Osteocyte (in vitro differentiated cells): ENCODE measurements at regions not wholly inside any gene's neighbourhood (a gene's known extent, or its start where the extent isn't known, plus 50 kb on each side); places are given as distances from the start of the nearest gene placed in this dataset.
"Not testable (repeated sequence)": the region's sequence is repeated elsewhere in the genome, so short reads cannot be mapped to it uniquely, and the experiment has no call there.

ENCODE experiments used
- DNase-seq: peaks from one replicate; pipeline ENCODE4 v3.0.0; 2021; ENCODE audit warnings: mixed read lengths; ENCODE audit not compliant: unreplicated experiment; ENCODE audit errors: extremely low spot score
- H3K27ac Mint-ChIP-seq: one replicate; pipeline ENCODE4 v1.8.0; 2021; ENCODE audit warnings: mild to moderate bottlenecking, mixed read lengths; ENCODE audit not compliant: unreplicated experiment
- H3K27me3 Mint-ChIP-seq: one replicate; pipeline ENCODE4 v1.8.0; 2021; ENCODE audit warnings: mixed read lengths; ENCODE audit not compliant: unreplicated experiment
- H3K36me3 Mint-ChIP-seq: one replicate; pipeline ENCODE4 v1.8.0; 2021; ENCODE audit warnings: mixed read lengths; ENCODE audit not compliant: unreplicated experiment
- H3K4me1 Mint-ChIP-seq: one replicate; pipeline ENCODE4 v1.8.0; 2021; ENCODE audit warnings: mixed read lengths; ENCODE audit not compliant: unreplicated experiment
- H3K4me3 Mint-ChIP-seq: one replicate; pipeline ENCODE4 v1.8.0; 2021; ENCODE audit warnings: mild to moderate bottlenecking, moderate library complexity, mixed read lengths; ENCODE audit not compliant: unreplicated experiment
- H3K9me3 Mint-ChIP-seq: one replicate; pipeline ENCODE4 v1.8.0; 2021; ENCODE audit warnings: mixed read lengths; ENCODE audit not compliant: unreplicated experiment
- CTCF ChIP-seq: fragments of 200-600 bp; sonication (generic); IDR thresholded peaks from 2 replicates; pipeline ENCODE4 v1.5.0; 2021; ENCODE audit warnings: antibody characterized with exemption, mild to moderate bottlenecking, moderate library complexity

DNA sequence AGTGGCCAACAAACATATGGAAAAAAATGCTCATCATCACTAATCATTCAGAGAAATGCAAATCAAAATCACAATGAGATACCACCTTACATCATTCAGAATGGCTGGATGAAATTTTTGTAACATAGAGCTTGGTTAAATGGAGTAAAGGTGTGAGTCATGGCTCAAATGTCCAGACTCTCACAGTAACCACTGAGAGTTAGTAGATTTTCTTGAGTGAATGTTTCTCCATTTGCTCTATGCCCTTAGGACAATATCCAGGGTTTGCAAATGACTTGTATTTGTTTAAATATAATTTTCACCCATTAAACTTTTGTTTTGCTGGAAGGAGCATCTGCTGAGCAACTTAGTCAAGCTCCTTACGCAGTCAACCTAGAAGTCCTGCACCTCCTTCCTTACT is 967.2 kb downstream of the XPNPEP1 start:
- no peaks in the 10 kb centered on the region for H3K36me3 Mint-ChIP-seq
- no peaks in the 10 kb centered on the region for H3K4me1 Mint-ChIP-seq
- DNase-seq = no peak
- H3K4me3 Mint-ChIP-seq = no peak overlapping the region
- H3K27me3 Mint-ChIP-seq = no peaks in the 10 kb centered on the region
- H3K27ac Mint-ChIP-seq = no peak overlapping the region
- TF ChIP-seq CTCF = no peak
- peaks cover 42% of the 10 kb centered on the region for H3K9me3 Mint-ChIP-seq

DNA sequence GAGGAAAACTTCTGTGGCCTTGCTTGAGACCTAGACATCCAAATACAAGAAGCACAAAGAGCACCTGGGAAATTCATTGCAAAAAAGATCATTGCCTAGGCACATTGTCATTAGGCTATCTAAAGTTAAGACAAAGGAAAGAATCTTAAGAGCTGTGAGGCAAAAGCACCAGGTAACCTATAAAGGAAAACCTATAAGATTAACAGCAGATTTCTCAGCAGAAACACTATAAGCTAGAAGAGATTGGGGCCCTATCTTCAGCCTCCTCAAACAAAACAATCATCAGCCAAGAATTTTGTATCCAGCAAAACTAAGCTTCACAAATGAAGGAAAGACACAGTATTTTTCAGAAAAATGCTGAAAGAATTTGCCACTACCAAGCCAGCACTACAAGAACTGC is 1003.3 kb downstream of the XPNPEP1 start:
- not testable (repeated sequence) for H3K4me1 Mint-ChIP-seq, H3K36me3 Mint-ChIP-seq, H3K27ac Mint-ChIP-seq, DNase-seq, H3K27me3 Mint-ChIP-seq, H3K4me3 Mint-ChIP-seq
- H3K9me3 Mint-ChIP-seq = peaks cover 11% of the 10 kb centered on the region

DNA sequence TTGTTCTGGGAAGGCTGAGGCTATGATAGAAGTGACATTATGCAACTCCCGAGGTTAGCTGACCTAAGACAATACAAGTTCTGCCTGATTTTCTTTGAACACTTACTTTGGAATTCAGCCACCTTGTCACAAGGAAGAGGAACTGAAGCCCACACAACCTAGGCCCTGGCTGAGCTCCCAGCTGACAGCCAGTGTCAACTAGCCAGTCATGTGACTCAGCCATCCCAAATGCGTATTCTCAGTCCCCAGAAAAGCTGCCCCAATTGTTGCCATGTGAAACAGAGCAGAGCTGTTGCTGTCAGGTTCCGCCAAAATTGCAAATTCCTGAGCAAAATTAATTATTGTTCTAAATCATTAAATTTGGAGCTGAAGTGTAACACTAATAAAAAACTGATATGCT is 1010.0 kb downstream of the XPNPEP1 start:
- no peak overlapping the region for H3K27ac Mint-ChIP-seq
- TF ChIP-seq CTCF = no peak
- no peaks in the 10 kb centered on the region for H3K36me3 Mint-ChIP-seq
- peaks cover 3% of the 10 kb centered on the region for H3K4me1 Mint-ChIP-seq
- H3K27me3 Mint-ChIP-seq = peaks cover 16% of the 10 kb centered on the region
- no peaks in the 10 kb centered on the region for H3K9me3 Mint-ChIP-seq
- H3K4me3 Mint-ChIP-seq = no peak overlapping the region
- DNase-seq = no peak

DNA sequence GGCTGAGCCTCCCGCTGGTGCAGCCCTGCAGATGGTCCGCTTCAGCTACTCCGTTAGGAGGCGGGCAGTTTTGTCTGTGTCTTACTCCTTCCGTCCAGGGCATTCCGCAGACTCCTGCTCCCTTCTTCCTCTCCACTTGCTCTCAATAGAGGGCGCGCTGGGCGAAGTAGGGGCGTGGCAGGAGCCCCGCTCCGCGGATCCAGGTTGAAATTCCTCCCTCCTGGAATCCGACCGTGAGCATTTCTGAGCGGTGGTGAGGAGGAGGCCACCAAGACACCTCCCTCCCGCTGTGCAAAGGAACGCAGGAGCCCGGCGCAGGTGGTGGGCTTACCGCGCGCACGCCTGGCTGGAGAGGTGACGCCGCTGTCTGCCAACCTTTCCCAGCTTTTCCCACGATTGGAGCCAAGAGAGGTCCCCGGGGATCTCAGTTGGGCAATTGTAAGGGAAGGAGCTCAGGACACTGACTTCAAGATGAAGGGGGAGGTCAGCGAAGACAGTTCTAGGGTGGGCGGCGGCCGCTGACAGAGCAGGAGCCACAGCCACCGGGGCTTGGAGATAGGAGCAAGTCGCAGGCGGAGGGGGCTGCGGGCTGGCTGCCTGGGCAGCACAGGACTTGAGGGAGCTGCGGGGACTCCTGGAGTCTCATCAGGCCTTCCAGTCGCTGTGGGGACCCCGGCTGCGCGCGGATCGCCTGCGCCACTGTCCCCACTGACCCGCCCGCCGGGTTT is 1011.3 kb downstream of the XPNPEP1 start:
- H3K36me3 Mint-ChIP-seq = no peaks in the 10 kb centered on the region
- H3K4me1 Mint-ChIP-seq = peaks cover 3% of the 10 kb centered on the region
- no peak overlapping the region for H3K27ac Mint-ChIP-seq
- H3K9me3 Mint-ChIP-seq = no peaks in the 10 kb centered on the region
- no peak for DNase-seq
- peak; percentile 48 for TF ChIP-seq CTCF
- peaks cover 16% of the 10 kb centered on the region for H3K27me3 Mint-ChIP-seq
- peak overlapping the region; percentile 34 for H3K4me3 Mint-ChIP-seq

DNA sequence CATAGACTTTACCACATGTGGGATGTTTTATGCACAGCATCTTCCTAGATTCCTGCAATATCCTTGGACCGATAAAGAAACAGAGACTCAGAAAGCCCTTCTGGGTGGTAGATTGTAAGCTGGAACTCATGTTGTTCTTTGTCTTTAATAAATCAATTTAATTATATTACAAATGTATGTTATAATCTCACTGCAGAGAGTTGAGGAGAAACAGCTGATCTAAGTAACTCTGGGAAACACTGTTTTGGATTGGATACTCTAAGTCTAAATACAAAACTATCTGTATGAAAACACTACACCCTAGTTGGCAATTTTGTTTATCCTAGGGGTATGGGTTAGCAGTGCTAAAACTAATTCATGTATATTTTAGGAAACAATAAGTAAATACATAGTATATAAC is 1015.2 kb downstream of the XPNPEP1 start:
- Mint-ChIP-seq H3K4me3 (no peak overlapping the region), H3K27me3 (peaks cover 11% of the 10 kb centered on the region), H3K4me1 (peaks cover 3% of the 10 kb centered on the region), H3K27ac (no peak overlapping the region), H3K9me3 (no peaks in the 10 kb centered on the region), H3K36me3 (no peaks in the 10 kb centered on the region)
- TF ChIP-seq CTCF = no peak
- DNase-seq = no peak
